SKM-1 (cell line): ENCODE measurements at regions not wholly inside any gene's neighbourhood (a gene's known extent, or its start where the extent isn't known, plus 50 kb on each side); places are given as distances from the start of the nearest gene placed in this dataset.

Experiments
- DNase-seq: peaks from one replicate; lab custom pipeline; 2025; ENCODE audit not compliant: unreplicated experiment; lab: John Stamatoyannopoulos, UW

DNA sequence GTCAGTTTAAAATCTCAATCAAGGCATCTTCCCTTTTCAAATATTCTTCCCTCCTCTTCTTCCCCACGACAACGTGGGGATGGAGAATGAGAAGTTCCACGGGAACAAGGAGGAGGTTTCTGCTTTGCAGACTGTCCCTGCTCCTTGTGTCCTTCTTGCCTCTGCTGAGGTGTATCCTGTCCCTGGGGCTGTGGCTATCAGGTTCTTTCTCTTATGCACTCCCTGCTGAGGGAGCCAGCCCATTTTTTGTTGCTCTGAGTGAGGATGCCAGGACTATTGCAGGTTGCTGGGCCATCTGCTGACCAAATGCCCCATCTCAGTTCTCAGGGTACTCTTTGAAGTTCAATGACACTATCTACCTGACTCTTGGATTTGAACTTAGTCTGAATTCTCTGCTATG, 533.6 kb downstream of the RNF144B start:
- no peak for DNase-seq

DNA sequence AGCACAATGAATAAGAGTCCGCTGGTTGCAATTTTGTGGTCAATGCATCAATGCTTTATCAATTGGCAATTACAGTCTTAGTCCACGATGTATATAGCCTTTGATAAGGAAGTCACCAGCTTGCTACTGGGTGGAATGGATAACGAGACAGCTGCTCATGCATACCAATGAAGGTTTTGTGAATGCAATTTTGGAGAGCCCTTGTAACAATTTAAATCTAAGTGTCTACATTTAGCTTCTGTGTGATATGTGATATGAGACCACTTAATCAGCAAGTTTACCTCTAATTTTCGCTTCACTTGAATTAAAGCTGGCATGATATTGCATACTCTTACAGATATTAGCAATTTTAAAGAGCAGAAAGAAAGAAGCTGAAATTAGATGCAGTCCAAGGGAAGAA, 543.9 kb downstream of the RNF144B start:
- no peak for DNase-seq

DNA sequence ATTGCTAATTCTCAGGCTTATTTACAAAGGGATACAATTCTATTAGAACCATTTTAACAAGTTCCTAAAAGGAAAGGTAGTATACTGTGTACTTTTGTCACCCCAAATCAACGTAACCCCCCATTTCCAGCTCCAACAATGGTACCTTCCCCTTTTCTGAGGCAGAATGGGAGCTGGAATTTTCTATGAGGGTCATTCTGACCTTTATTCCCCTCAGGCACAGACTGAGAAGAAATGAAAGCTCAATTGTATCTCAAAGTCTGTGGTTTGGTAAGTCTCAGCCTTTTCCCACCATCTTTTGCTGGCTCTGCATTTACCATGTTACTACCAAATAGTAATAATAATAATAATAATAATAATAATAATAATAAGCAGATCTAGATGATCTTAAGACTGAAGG, 571.0 kb downstream of the RNF144B start:
- no peak for DNase-seq

DNA sequence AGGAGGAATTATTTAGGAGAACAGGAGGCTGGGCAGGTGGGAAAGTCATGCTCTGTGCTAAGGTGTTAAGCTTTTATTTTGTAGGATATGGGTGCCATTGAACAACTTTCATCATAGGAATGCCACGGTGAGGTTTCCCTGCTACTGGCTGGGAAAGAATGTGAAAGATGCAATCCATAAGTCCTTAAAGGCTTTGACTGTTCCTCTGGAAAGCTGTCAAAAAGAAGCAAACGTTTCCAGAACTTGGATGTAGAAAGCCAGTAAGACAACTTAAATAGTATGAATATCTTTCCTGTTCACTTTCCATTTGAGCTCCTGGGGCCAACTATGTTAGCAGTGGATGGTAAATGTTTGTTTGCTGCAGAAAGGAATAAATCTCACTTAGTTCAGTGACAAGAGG, 574.4 kb downstream of the RNF144B start:
- DNase-seq: no peak

DNA sequence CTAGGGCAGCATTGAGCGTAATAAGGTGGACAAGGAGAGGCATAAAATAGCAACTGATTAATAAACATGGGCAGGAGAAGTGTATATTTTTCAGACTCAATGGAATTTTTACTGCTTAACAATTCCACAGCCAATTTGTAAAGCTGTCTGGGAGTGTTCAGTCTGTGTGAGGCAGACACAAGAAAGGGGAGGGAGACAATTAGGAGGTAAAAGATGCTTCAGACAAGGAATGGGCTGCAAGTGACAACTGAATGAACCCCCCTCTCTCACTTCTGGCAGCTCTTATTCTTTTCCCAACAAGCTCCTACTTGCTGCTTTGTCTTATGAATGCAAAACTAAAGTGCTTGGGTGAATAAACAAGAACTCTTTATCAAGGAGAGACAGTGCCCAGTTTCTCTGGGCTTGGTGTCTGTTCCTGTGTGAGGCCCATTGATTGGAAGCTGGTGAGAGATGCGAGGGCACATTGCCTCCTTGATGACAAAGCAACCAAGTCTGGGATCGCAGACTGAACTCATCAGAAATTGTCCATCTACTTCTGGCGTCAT, 575.3 kb downstream of the RNF144B start:
- DNase-seq: no peak

DNA sequence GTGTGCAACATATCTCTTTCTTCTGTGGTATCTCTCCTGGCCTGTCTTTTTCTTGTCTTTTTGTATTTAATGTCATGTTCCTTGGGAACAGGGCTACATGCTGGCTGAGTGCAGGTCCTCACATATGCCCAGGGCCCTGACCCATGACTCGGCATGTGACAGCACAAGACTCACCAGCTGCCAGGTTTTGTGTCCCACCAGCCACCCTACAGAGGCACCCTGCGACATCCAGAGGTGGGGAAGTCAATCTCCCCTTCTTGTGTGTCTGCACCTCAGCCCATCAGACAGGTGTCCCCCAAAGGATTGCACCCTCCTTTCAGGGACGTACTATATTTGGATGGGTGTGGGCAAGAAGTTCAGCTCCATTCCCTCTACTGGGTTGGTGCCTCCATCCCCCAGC, 576.3 kb downstream of the RNF144B start:
- DNase-seq: no peak

DNA sequence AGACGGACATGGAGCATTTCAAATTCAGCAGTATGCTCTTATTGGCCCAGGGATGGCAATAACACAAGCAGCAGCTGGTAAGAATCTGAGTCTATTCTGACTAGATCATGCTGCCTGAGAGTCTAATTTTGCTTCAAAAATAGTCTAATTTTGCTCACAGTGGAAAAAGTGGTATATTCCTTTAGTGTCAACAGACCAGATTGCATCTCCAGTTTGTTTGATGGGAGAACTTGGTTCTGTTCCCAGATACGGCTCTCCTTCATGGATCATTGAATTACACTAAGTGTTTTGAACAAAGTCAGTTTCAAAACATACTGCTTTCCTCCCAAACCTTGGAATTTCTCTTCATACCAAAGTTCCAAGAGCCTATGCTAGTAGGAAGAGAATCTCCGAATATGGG, 586.1 kb downstream of the RNF144B start:
- no peak for DNase-seq

DNA sequence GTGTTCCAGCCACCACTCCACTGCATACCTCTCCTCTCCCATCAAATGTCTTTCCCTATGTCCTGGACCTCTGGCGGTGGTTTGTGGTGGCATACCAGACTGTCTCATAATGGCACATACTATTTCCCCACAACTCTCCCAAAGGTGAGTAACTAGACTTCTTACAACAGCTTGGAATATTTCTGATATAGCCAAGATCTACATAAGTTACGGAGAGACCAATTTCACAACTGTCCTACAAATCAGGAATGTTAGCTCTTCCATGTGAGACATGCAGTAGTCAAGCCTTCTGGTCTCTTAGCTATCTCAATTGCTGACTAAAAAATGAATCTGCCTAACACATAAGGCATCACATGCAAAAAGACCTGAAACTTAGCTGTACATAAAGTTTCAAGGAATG, 588.9 kb downstream of the RNF144B start:
- no peak for DNase-seq

DNA sequence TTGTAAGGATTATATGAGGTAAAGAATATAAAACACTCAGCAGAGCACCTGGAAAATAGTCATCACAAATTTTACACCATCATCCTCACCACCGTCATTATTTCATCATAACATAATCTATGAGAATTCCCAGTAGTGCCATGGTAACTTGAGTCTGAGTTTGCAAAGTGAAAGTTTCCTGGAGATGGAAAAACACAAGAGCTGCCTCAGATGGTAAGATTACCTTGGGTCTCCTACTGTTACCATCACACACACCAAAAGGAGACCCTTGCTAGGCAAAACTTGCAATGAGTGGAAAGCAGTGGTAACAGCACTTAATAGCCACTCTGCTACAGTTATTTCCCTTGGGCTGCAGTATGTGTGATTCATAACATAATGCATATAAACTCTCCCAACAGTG, 589.8 kb downstream of the RNF144B start:
- no peak for DNase-seq

DNA sequence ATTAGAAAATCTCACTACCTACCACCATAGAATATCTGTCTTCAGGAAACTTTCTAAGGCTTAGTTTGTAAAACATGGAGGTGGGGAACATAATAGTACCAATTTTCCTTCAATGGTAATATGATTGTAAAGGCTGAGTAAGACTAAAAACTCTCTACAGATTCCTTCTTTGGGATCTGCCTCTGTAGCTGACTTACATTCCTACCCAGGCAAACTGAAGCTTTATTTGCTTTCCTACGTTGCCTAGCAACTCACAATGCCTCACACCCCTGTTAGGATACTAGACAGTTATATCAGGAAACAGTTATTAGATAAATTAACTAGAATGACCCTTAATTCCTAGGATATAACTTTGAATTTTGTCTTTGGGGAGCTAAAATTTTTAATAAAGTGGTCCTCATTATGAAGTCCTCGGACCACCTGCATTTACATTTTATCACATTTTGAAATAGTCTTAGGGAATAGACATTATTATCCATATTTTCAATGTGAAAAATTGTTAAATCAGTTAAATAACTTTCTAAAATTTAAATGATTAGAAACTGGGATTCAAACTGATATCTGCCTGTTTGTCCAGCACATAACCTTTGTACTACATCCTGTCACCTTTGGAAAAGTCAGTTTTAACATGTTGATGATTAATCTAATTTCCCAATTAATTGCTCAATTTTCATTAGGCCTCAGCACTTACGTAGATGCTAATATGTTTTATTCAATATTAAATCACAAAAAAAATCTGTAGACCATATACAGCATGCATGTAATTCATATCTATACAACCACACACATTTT, 591.4 kb downstream of the RNF144B start:
- no peak for DNase-seq

DNA sequence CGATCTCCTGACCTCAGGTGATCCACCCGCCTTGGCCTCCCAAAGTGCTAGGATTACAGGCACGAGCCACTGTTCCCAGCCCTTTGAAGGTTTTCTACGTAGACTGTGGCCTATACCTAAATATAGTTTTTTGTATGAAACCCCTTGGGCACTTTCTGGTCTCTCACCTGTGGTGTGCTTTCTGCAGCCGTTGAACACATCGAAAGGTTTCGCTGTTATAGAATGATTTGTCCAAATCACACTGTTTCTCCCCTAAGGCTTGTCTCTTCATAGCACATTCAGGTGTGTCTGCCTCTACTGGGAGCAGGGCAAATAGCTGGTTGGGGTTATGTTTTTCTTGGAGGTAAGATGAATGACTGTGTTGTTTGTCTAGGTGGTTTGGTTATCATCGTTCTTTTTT, 597.9 kb downstream of the RNF144B start:
- no peak for DNase-seq

DNA sequence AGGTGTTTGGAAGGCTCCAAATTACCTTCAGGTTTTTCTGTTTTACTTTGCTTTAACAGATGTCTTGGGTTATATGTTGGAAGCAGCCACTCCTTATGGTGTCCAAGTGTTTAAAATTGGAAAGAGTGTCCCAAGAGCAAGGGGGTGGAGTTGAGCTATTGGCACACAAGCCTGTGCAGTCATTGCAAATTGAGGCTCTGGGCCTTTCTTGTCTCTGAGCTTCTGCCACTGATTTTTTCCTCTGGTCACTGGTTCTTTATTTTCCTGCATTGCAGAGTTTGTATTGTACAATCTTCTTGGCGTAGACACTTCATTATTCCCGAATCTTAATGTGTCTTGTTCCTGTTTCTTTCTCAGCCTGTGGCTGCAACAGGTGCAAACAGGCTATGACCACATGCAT, 598.8 kb downstream of the RNF144B start:
- DNase-seq: no peak

DNA sequence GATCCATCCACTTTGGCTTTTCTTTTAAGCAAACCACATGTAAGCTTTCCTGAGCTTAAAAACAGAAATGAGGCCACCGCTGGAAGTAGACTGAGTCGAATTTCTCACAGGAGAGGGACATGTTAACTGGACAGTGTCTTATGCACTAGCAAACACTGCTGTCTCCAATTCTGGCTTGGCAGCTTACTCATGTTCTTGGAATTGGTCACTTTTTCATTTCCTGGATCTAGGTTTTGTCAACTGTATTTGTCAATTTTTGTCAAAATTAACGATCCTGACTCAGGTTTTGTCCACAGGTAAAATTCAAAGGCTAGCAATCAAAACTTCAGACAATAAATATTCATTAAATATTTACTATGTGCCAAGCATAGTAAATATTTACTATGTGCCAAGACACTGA, 601.5 kb downstream of the RNF144B start:
- DNase-seq: no peak

DNA sequence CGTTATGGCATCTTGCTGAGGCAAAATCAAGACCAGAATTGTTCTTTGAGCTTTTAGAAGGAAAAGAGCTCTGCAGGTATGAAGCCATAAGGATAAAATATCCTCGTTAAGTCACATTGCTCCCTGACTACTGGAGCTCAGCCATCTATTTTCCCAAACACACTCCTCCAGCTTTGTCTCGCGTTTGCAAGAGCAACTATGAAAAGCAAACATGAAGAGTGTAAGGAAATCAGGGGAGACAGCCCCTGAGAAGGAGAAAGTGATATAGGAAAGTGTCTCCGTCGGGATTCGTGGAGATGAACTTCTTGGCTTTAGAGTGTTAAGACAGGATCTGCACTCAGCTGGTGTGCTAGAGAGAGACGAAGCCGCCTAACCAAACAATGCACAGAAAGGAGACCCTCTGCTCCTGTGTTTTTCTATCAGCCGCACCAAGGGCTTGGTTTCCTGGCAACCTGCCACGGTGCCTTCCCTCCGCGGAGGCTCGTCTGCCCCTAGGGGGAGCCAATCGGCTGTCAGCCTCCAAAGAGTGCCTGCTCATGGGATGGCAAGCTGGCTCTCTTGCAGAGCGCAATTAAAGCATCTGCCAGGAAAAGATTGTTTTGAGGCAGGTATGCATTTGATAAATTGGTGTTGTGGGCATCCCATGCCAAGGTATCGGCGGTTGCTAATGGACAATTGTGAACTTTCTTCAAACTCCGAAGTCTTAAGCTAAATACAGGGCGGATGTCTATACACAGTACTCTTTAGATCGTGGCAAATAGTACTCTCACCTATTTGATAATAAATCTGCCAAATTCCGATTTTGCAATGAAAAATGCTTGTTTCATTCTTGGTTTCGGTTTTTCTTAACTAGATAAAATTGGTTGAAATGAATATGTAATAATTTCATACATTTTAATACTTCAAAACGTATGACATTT, 603.2 kb downstream of the RNF144B start:
- no peak for DNase-seq

DNA sequence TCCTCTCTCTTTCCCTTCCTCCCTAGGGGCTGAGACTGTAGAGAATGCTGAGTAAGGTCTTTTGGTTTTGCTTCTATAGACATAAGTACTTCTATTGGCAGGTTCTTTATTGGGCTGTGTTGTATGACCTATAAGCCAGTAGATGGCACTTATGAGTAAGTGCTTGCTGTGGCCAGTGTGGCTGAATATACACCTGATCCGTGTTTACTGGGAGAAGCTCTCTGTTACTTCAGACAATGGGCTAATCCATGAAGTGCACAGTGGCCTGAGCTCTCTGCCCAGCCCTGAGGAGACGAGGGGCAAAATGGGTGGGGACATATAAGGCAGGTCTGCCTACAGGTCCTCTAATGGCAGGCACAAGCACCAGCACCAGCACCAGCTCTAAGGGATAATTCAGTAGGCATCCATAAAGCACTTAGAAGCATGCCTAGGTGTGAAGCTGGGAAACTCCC, 610.3 kb downstream of the RNF144B start:
- DNase-seq: peak; percentile 33

DNA sequence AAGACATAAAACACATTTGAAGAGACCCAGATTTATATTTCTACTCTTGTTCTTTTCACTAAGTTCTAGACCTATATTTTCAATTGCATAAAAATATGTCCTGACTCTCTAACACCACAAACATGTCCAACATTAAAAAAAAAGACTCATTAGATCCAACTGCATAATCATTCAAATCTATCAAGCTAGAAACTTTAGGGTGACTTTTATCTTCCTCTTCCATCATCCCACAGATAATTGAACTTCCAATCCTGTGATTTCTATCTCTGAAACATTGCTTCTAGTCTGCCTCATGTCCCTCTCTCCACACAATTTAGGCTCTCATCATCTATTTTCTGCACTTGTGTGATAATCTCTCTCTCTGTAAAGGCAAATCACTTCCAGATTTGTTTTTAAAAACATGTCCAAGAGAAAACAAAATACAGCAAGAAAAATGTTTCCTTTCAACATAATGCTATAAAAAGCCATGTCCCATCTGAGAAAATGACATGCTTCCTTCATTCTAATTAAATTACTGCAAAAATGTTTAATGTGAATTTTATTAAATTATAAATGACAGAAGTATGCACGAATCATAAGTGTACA, 615.9 kb downstream of the RNF144B start:
- no peak for DNase-seq

DNA sequence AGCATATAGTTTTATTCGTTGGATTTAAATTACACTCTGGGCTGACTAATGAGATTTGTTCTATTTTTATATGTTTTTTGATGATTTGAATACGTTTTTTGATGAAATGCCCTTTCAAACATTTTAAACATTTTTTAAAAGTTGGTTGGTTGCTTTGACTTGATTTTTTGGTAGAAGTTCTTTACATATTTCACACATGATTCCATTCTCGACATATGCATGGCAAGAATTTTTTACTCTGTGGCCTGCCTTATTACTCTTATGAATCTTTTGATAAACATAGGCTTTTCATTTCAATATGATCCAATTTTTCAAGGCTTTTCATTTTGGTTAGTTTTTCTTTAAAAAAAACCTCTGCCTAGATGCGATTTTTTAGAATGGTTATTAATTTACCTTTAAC, 617.0 kb downstream of the RNF144B start:
- DNase-seq: no peak

DNA sequence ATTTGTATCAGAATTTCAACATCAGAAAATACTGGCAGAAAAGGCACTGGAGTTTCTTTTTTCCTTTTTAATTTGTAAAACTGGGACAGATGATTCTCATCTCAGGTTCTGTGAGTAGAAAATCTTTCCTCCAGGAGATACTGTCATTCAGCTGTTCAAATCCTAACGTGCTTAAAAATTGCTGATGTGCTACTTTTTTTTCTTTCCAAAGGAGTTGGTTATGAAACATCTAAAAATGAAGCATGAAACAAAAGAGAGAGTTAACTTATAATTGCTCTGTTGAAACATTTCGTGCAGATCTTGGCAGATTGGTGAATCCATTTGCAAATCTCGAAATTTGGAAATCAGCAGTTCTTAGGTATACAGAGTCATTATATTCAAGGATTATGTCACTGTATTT, 622.6 kb downstream of the RNF144B start:
- no peak for DNase-seq

DNA sequence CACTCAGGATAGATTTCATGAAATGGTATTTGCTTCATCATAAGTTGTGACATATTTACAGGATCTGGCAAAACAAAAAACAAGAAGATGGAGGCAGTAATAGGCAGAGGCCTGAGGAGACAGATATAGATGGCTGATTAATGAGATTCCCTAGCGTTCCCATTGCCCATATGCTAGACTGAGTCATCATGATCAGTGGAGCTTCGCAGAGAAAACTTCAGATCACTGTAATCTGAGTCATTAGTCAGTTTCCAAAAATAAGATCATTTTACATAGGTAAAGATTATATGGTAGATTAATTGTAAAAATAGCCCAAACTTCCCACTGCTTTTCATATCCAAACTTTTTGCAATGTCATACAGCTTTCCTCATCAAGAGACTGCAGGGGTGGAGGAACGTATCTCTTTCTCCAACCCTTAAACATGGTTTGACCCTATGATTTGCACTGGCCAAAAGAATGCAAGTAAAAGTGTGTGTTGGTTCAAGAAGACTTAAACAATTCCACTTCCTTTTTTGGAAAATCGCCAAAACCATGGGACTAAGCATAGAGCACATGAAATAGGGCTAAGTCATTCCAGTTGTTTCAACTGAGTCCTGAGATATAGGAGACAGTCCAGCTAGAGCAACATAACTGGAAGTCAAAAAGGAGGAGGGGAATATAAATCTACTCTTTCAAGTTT, 626.0 kb downstream of the RNF144B start:
- no peak for DNase-seq

DNA sequence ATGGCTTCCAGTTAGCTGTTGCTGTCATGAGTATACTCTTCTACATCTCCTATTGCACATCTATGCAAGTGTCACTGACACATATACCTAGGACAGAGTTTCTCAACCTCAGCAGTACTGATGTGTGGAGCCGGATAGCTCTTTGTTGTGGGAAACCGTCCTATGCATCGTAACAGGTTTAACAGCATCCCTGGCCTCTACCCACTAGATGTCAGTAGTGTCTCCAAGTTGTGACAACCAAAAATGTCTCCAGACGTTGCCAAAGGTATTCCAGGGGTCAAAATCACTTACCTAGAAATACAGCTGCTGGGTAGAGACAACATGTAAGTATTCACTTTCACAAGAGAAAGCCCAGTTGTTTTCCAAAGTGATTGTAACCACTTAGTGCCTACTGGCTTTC, 637.6 kb downstream of the RNF144B start:
- no peak for DNase-seq

DNA sequence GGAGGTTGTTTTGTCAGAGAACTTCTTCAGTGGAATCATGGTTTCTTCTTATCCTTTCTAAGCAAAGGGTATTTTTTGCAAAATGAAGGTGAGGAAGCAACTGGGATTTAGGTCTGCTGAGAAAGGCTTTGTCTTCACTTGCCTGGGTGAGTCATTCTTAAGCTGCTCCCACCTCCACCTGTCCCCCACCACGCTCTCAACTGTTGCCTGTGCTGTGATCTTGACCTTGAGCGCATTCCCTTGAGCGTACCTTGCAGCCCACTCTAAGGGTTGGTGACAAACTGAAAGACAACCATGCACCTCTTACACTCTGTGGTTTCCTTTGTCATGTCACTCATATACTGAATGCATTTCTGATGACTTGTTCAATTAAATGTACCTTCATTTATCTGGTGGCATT, 641.1 kb downstream of the RNF144B start:
- DNase-seq: no peak
